ENCODE measurements at regions not wholly inside any gene's neighbourhood (a gene's known extent, or its start where the extent isn't known, plus 50 kb on each side); places are given as distances from the start of the nearest gene placed in this dataset.
"Not testable (repeated sequence)": the region's sequence is repeated elsewhere in the genome, so short reads cannot be mapped to it uniquely, and the experiment has no call there.

DNA sequence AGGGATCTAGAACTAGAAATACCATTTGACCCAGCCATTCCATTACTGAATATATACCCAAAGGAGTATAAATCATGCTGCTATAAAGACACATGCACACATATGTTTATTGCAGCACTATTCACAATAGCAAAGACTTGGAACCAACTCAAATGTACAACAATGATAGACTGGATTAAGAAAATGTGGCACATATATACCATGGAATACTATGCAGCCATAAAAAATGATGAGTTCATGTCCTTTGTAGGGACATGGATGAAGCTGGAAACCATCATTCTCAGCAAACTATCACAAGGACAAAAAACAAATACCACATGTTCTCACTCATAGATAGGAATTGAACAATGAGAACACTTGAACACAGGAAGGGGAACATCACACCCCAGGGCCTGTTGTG is 125.6 kb downstream of the NUFIP1 start:
- TF ChIP-seq KDM1A (IDR thresholded peaks at IDR 0.05; ENCODE audit: borderline replicate concordance, low read length); EZH2 (IDR thresholded peaks at IDR 0.05; ENCODE audit: low read depth, low read length, severe bottlenecking); TAF1 (IDR thresholded peaks at IDR 0.05; ENCODE audit: low read depth, low read length); POLR2A (IDR thresholded peaks at IDR 0.05; ENCODE audit: control extremely low read depth in 1 of 2, low read depth in 2 of 2, low read length in 2 of 2); YY1 (IDR thresholded peaks at IDR 0.05; ENCODE audit: low read depth, low read length); SP2 (IDR thresholded peaks at IDR 0.05; ENCODE audit: low read length); JUND (IDR thresholded peaks at IDR 0.05; ENCODE audit: low read length); GABPA (IDR thresholded peaks at IDR 0.05; ENCODE audit: borderline replicate concordance, insufficient read depth, low read length); RBBP5 (IDR thresholded peaks at IDR 0.05; ENCODE audit: borderline replicate concordance, low read depth, low read length); POLR2AphosphoS5 (IDR thresholded peaks at IDR 0.05; ENCODE audit: low read depth, low read length); CHD2 (IDR thresholded peaks at IDR 0.05; ENCODE audit: low read length); ZNF274 (IDR thresholded peaks at IDR 0.05; ENCODE audit: borderline replicate concordance, extremely low read depth, low read length); SIRT6 (IDR thresholded peaks at IDR 0.05; ENCODE audit: low read length): not testable (repeated sequence)
- TF ChIP-seq, protein P1, sequence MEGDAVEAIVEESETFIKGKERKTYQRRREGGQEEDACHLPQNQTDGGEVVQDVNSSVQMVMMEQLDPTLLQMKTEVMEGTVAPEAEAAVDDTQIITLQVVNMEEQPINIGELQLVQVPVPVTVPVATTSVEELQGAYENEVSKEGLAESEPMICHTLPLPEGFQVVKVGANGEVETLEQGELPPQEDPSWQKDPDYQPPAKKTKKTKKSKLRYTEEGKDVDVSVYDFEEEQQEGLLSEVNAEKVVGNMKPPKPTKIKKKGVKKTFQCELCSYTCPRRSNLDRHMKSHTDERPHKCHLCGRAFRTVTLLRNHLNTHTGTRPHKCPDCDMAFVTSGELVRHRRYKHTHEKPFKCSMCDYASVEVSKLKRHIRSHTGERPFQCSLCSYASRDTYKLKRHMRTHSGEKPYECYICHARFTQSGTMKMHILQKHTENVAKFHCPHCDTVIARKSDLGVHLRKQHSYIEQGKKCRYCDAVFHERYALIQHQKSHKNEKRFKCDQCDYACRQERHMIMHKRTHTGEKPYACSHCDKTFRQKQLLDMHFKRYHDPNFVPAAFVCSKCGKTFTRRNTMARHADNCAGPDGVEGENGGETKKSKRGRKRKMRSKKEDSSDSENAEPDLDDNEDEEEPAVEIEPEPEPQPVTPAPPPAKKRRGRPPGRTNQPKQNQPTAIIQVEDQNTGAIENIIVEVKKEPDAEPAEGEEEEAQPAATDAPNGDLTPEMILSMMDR (IDR thresholded peaks at IDR 0.05; ENCODE audit: control extremely low read depth in 1 of 3, insufficient read depth in 1 of 3, low read depth in 1 of 3, low read length in 3 of 3), result not testable (repeated sequence)
